NT2/D1 (cell line): ENCODE measurements at regions not wholly inside any gene's neighbourhood (a gene's known extent, or its start where the extent isn't known, plus 50 kb on each side); places are given as distances from the start of the nearest gene placed in this dataset.

ENCODE experiments used
- SUZ12 ChIP-seq: IDR thresholded peaks from 2 replicates; pipeline ENCODE4 v1.6.1; 2011; ENCODE audit not compliant: insufficient read length, insufficient read depth; ENCODE audit errors: extremely low read depth
- ZNF274 ChIP-seq: IDR thresholded peaks from 2 replicates; pipeline ENCODE4 v1.6.1; 2011; ENCODE audit warnings: mild to moderate bottlenecking, low read depth, low read length

- no peak for TF ChIP-seq ZNF274
- TF ChIP-seq SUZ12 = no peak
Observed at GRCh38 chr5:111857623-111858022, 100.6 kb upstream of the NREP start.
